Neural cell (in vitro differentiated cells): ENCODE measurements at regions not wholly inside any gene's neighbourhood (a gene's known extent, or its start where the extent isn't known, plus 50 kb on each side); places are given as distances from the start of the nearest gene placed in this dataset.

Source experiments
- H2AFZ ChIP-seq: fragments of 200-600, 300-800 bp; sonication (generic), shearing (Covaris generic); 2 replicates; pipeline ENCODE4 v1.6.0; 2014; ENCODE audit warnings: low read depth, mild to moderate bottlenecking, antibody characterized with exemption, low read length, moderate library complexity
- H3F3A ChIP-seq: fragments of 200-600 bp; shearing (Covaris generic); 2 replicates; pipeline ENCODE4 v1.6.1; 2016; ENCODE audit warnings: mild to moderate bottlenecking, moderate library complexity, mixed read lengths, antibody characterized with exemption, low read length; ENCODE audit not compliant: insufficient read depth, poor library complexity, severe bottlenecking
- H3K27ac ChIP-seq: fragments of 200-600, 300-800 bp; sonication (generic), shearing (Covaris generic); 2 replicates; pipeline ENCODE4 v1.5.1; 2014; ENCODE audit warnings: mild to moderate bottlenecking, low read length, moderate library complexity
- H3K27me3 ChIP-seq: fragments of 300-800, 200-600 bp; sonication (generic), shearing (Covaris generic); 2 replicates; pipeline ENCODE4 v1.6.0; 2014; ENCODE audit warnings: mild to moderate bottlenecking, low read depth, low read length, moderate library complexity; ENCODE audit not compliant: insufficient read depth
- H3K36me3 ChIP-seq: fragments of 300-800, 200-600 bp; sonication (generic), shearing (Covaris generic); 2 replicates; pipeline ENCODE4 v1.5.1; 2014; ENCODE audit warnings: mild to moderate bottlenecking, antibody characterized with exemption, low read length, moderate library complexity; ENCODE audit not compliant: insufficient read depth
- H3K4me2 ChIP-seq: fragments of 300-800, 200-600 bp; sonication (generic), shearing (Covaris generic); 2 replicates; pipeline ENCODE4 v1.6.0; 2014; ENCODE audit warnings: mild to moderate bottlenecking, low read length
- H3K4me3 ChIP-seq: fragments of 300-800, 200-600 bp; sonication (generic), shearing (Covaris generic); 2 replicates; pipeline ENCODE4 v1.5.1; 2014; ENCODE audit warnings: mild to moderate bottlenecking, low read length, moderate library complexity
- H3K79me2 ChIP-seq: fragments of 200-600 bp; shearing (Covaris generic); replicated peaks from 2 replicates; pipeline ENCODE4 v1.6.0; 2014; ENCODE audit warnings: mild to moderate bottlenecking, low read length, moderate library complexity; ENCODE audit not compliant: insufficient read depth
- H3K9ac ChIP-seq: fragments of 300-800, 200-600 bp; sonication (generic), shearing (Covaris generic); 2 replicates; pipeline ENCODE4 v1.6.1; 2016; ENCODE audit warnings: mild to moderate bottlenecking, low read length, mixed read lengths
- H3K9me2 ChIP-seq: fragments of 200-600 bp; shearing (Covaris generic); 2 replicates; pipeline ENCODE4 v1.6.1; 2016; ENCODE audit warnings: mild to moderate bottlenecking, low read length, mixed read lengths; ENCODE audit not compliant: insufficient read depth
- H3K9me3 ChIP-seq: fragments of 200-600, 300-800 bp; sonication (generic), shearing (Covaris generic); 2 replicates; pipeline ENCODE4 v1.6.1; 2016; ENCODE audit warnings: mild to moderate bottlenecking, mixed run types, low read length, moderate library complexity, mixed read lengths
- H4K20me1 ChIP-seq: fragments of 200-600 bp; shearing (Covaris generic); 2 replicates; pipeline ENCODE4 v1.6.1; 2016; ENCODE audit warnings: mild to moderate bottlenecking, mixed run types; ENCODE audit not compliant: insufficient read depth
- EP300 ChIP-seq: fragments of 450-650 bp; conservative IDR thresholded peaks from 2 replicates; pipeline ENCODE4 v1.6.1; 2014; ENCODE audit warnings: antibody characterized with exemption, mild to moderate bottlenecking, moderate library complexity; ENCODE audit not compliant: poor library complexity, severe bottlenecking
- EZH2 ChIP-seq: fragments of 200-600, 300-800 bp; shearing (Covaris generic), sonication (generic); IDR thresholded peaks from 2 replicates; pipeline ENCODE4 v1.6.1; 2014; ENCODE audit warnings: antibody characterized with exemption, low read length, borderline replicate concordance, mild to moderate bottlenecking; ENCODE audit not compliant: insufficient read depth, poor library complexity, severe bottlenecking
- MXI1 ChIP-seq: fragments of 450-650 bp; conservative IDR thresholded peaks from 2 replicates; pipeline ENCODE4 v1.6.1; 2014; ENCODE audit warnings: antibody characterized with exemption, mild to moderate bottlenecking; ENCODE audit not compliant: poor library complexity, severe bottlenecking
- POLR2AphosphoS5 ChIP-seq: IDR thresholded peaks from 2 replicates; pipeline ENCODE4 v1.6.1; 2012
- RAD21 ChIP-seq: fragments of 450-650 bp; conservative IDR thresholded peaks from 2 replicates; pipeline ENCODE4 v1.6.1; 2014; ENCODE audit warnings: antibody characterized with exemption, mild to moderate bottlenecking, moderate library complexity
- REST ChIP-seq: IDR thresholded peaks from 2 replicates; pipeline ENCODE4 v1.6.1; 2012; ENCODE audit warnings: borderline replicate concordance
- SMC3 ChIP-seq: fragments of 450-650 bp; conservative IDR thresholded peaks from 2 replicates; pipeline ENCODE4 v1.6.1; 2014; ENCODE audit warnings: antibody characterized with exemption, mild to moderate bottlenecking, moderate library complexity; ENCODE audit not compliant: poor library complexity
- TAF1 ChIP-seq: IDR thresholded peaks from 2 replicates; pipeline ENCODE4 v1.6.1; 2012; ENCODE audit warnings: low read depth
- TF ChIP-seq, protein P1 (sequence below): fragments of 450-650 bp; IDR thresholded peaks from 2 replicates; pipeline ENCODE4 v1.5.1; 2014; ENCODE audit warnings: antibody characterized with exemption, mild to moderate bottlenecking, moderate library complexity; ENCODE audit not compliant: poor library complexity, severe bottlenecking

DNA sequence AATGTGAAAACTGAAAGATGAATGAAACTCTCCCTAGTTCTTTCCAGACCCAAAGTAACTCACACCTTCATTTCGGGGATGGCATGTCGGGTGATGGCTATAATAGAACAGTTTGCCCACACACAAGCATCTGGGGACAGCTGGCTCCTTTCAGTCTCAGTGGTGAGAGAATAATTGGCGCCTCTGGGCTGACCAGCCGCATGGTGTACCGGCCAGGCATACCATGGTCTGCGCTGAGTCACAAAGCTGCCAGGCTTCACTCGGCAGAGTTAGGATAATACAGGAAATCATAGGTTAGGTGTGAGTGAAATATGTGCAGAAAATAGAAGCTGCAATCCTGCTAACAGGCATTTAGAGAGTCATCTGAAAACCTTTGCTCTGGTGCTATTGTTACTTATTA, 80.4 kb upstream of the IGF1R start:
- no peaks in the 10 kb centered on the region for H3K36me3 ChIP-seq
- no peaks in the 10 kb centered on the region for H3F3A ChIP-seq
- no peaks in the 10 kb centered on the region for H3K9me2 ChIP-seq
- no peak overlapping the region for H3K9ac ChIP-seq
- H4K20me1 ChIP-seq = no peaks in the 10 kb centered on the region
- H3K4me2 ChIP-seq = no peak overlapping the region
- no peaks in the 10 kb centered on the region for H3K79me2 ChIP-seq
- H3K27ac ChIP-seq = no peak overlapping the region
- no peaks in the 10 kb centered on the region for H3K27me3 ChIP-seq
- TF ChIP-seq TAF1 = no peak
- no peak for TF ChIP-seq SMC3
- no peak for TF ChIP-seq MXI1
- TF ChIP-seq, protein P1, sequence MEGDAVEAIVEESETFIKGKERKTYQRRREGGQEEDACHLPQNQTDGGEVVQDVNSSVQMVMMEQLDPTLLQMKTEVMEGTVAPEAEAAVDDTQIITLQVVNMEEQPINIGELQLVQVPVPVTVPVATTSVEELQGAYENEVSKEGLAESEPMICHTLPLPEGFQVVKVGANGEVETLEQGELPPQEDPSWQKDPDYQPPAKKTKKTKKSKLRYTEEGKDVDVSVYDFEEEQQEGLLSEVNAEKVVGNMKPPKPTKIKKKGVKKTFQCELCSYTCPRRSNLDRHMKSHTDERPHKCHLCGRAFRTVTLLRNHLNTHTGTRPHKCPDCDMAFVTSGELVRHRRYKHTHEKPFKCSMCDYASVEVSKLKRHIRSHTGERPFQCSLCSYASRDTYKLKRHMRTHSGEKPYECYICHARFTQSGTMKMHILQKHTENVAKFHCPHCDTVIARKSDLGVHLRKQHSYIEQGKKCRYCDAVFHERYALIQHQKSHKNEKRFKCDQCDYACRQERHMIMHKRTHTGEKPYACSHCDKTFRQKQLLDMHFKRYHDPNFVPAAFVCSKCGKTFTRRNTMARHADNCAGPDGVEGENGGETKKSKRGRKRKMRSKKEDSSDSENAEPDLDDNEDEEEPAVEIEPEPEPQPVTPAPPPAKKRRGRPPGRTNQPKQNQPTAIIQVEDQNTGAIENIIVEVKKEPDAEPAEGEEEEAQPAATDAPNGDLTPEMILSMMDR = no peak
- TF ChIP-seq REST = no peak
- TF ChIP-seq RAD21 = no peak
- TF ChIP-seq EP300 = no peak
- H3K4me3 ChIP-seq = no peak overlapping the region
- H3K9me3 ChIP-seq = peaks cover 4% of the 10 kb centered on the region
- no peak overlapping the region for H2AFZ ChIP-seq

DNA sequence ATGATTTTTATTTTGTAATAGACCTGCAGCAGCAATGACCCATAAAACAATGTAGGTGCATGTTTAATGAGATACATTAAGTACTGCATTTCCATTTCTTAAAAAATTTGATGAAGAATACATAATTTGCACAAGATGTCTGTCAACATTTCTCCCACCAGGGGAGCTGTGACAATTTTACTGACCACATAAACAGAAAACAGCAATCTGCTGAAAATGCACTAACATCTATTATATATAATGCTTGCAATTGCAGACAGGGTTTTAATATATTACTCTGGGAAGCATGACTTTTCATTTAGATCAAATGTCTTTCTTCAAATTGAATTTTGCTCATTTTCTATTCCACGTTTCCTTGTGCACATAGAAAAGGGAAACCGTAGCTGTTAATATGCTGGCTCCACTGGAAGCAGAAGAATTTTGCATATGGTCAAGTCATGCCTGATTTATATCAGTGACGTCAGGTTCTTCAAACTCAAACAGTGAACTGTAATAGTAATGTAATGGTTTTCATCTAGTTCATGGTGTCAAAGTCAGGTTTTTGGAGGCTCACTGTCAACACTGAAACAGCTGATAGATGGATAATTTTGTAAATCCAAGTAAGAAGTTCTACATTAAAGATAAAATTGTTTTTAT, 79.8 kb upstream of the IGF1R start:
- Histone ChIP-seq H3K36me3 (no peaks in the 10 kb centered on the region), H3K27me3 (no peaks in the 10 kb centered on the region), H3K9ac (no peak overlapping the region), H3K27ac (no peak overlapping the region), H3K4me2 (no peak overlapping the region), H2AFZ (no peak overlapping the region), H4K20me1 (no peaks in the 10 kb centered on the region), H3K79me2 (no peaks in the 10 kb centered on the region), H3K4me3 (no peak overlapping the region), H3F3A (no peaks in the 10 kb centered on the region), H3K9me3 (peaks cover 4% of the 10 kb centered on the region), H3K9me2 (no peaks in the 10 kb centered on the region)
- TF ChIP-seq SMC3 (no peak), MXI1 (no peak), POLR2AphosphoS5 (no peak), RAD21 (no peak), TAF1 (no peak), EP300 (no peak)

- no peak overlapping the region for H3K4me2 ChIP-seq
- H3F3A ChIP-seq = no peaks in the 10 kb centered on the region
- no peaks in the 10 kb centered on the region for H3K27me3 ChIP-seq
- H2AFZ ChIP-seq = no peak overlapping the region
- no peaks in the 10 kb centered on the region for H3K36me3 ChIP-seq
- H3K27ac ChIP-seq = no peak overlapping the region
- H3K79me2 ChIP-seq = no peaks in the 10 kb centered on the region
- H3K9ac ChIP-seq = no peak overlapping the region
- H3K9me3 ChIP-seq = peaks cover 4% of the 10 kb centered on the region
- no peaks in the 10 kb centered on the region for H3K9me2 ChIP-seq
- H4K20me1 ChIP-seq = no peaks in the 10 kb centered on the region
- TF ChIP-seq SMC3 (no peak), TAF1 (no peak), REST (no peak), POLR2AphosphoS5 (no peak), RAD21 (no peak), EP300 (no peak), MXI1 (no peak), EZH2 (no peak)
- TF ChIP-seq, protein P1 = no peak
- H3K4me3 ChIP-seq = no peak overlapping the region
Observed at GRCh38 chr15:98570119-98570518, 78.2 kb upstream of the IGF1R start.
